H1 (cell line): ENCODE measurements at regions not wholly inside any gene's neighbourhood (a gene's known extent, or its start where the extent isn't known, plus 50 kb on each side); places are given as distances from the start of the nearest gene placed in this dataset.

Experiments
- CTCF ChIA-PET: fragments of 300-600 bp; sonication (Branson Sonifier 250); formaldehyde crosslinking; loops from one replicate; lab custom pipeline; 2021; ENCODE audit not compliant: partially characterized antibody; lab: Charles Lee
- POLR2A ChIA-PET: fragments of 300-600 bp; sonication (Branson Sonifier 250); formaldehyde crosslinking; loops from one replicate; lab custom pipeline; 2021; ENCODE audit warnings: inconsistent platforms; ENCODE audit not compliant: partially characterized antibody; lab: Charles Lee
- DNase-seq, 2 experiments: peaks; one replicate each; pipeline versions ENCODE4 v3.0.0 to v3.0.0-alpha.2; 2010 to 2022; ENCODE audit warnings: low spot score in 2 of 2, low read depth in 1 of 2, mixed read lengths in 1 of 2
- FAIRE-seq: peaks from 2 replicates; lab custom pipeline; 2011; peaks lifted over from hg19 to GRCh38; lab: Jason Lieb, UNC
- H2AFZ ChIP-seq: 2 replicates; pipeline ENCODE4 v1.8.1; 2012; ENCODE audit warnings: low read length, inconsistent platforms
- H2AK5ac ChIP-seq: 2 replicates; pipeline ENCODE4 v1.6.1; 2013; ENCODE audit warnings: low read depth, low read length
- H2BK120ac ChIP-seq: replicated peaks from 2 replicates; pipeline ENCODE3; 2013; ENCODE audit warnings: low read depth, low read length, inconsistent platforms
- H2BK12ac ChIP-seq: 2 replicates; pipeline ENCODE4 v1.6.1; 2013; ENCODE audit warnings: low read depth, low read length
- H2BK15ac ChIP-seq: 2 replicates; pipeline ENCODE4 v1.6.1; 2013; ENCODE audit warnings: low read length
- H2BK20ac ChIP-seq: 2 replicates; pipeline ENCODE4 v1.6.1; 2013; ENCODE audit warnings: low read length
- H2BK5ac ChIP-seq: 2 replicates; pipeline ENCODE4 v1.6.1; 2013; ENCODE audit warnings: low read depth, low read length
- H3K14ac ChIP-seq: 2 replicates; pipeline ENCODE4 v1.6.1; 2013; ENCODE audit warnings: inconsistent platforms; ENCODE audit not compliant: insufficient read length
- H3K18ac ChIP-seq: 2 replicates; pipeline ENCODE4 v1.6.1; 2013; ENCODE audit warnings: low read length; ENCODE audit errors: extremely low read depth
- H3K23ac ChIP-seq: 2 replicates; pipeline ENCODE4 v1.6.1; 2013; ENCODE audit warnings: inconsistent platforms; ENCODE audit not compliant: insufficient read length
- H3K23me2 ChIP-seq: 2 replicates; pipeline ENCODE4 v1.6.1; 2013; ENCODE audit warnings: low read depth, low read length
- H3K27ac ChIP-seq: 2 replicates; pipeline ENCODE4 v1.6.1; 2011; ENCODE audit warnings: low read depth, low read length, inconsistent platforms
- H3K27me3 ChIP-seq, 4 experiments: replicated peaks in 1 of 4; 1 replicate in 1 of 4; 2 replicates in 3 of 4; pipeline versions ENCODE4 v1.6.1 to v1.8.1; 2011 to 2013; ENCODE audit warnings: low read length in 3 of 4, mild to moderate bottlenecking in 3 of 4, inconsistent platforms in 2 of 4, mixed read lengths in 2 of 4, moderate library complexity in 1 of 4; ENCODE audit not compliant: control insufficient read depth in 3 of 4, insufficient read depth in 3 of 4; ENCODE audit errors: extremely low read depth in 1 of 4
- H3K36me3 ChIP-seq, 4 experiments: 2 replicates each; pipeline versions ENCODE4 v1.6.1 to v1.8.1; 2011 to 2013; ENCODE audit warnings: mild to moderate bottlenecking in 4 of 4, low read length in 3 of 4, moderate library complexity in 2 of 4, control low read depth in 1 of 4, inconsistent platforms in 1 of 4; ENCODE audit not compliant: insufficient read depth in 4 of 4, control insufficient read depth in 2 of 4
- H3K4ac ChIP-seq: replicated peaks from 2 replicates; pipeline ENCODE3; 2013; ENCODE audit warnings: low read length, low read depth, mixed read lengths, inconsistent platforms; ENCODE audit not compliant: insufficient read length
- H3K4me1 ChIP-seq, 4 experiments: replicated peaks in 1 of 4; 1 replicate in 1 of 4; 2 replicates in 3 of 4; pipeline versions ENCODE4 v1.6.1 to v1.8.1; 2011 to 2013; ENCODE audit warnings: low read length in 3 of 4, inconsistent platforms in 2 of 4, mixed read lengths in 1 of 4; ENCODE audit not compliant: insufficient read depth in 4 of 4, control insufficient read depth in 3 of 4
- H3K4me2 ChIP-seq, 2 experiments: 2 replicates each; pipeline versions ENCODE4 v1.6.1 to v1.8.1; 2011 to 2013; ENCODE audit warnings: low read depth in 2 of 2, low read length in 2 of 2, control low read depth in 1 of 2, inconsistent platforms in 1 of 2, mild to moderate bottlenecking in 1 of 2; ENCODE audit not compliant: insufficient read depth in 1 of 2
- H3K4me3 ChIP-seq, 4 experiments: fragments of 200-600, 300-600 bp in 1 of 4; sonication (generic), shearing (Covaris generic), sonication (Bioruptor Twin) in 1 of 4; 2 replicates each; pipeline versions ENCODE4 v1.5.1 to v1.8.1; 2011 to 2016; ENCODE audit warnings: low read length in 4 of 4, low read depth in 3 of 4, control low read depth in 2 of 4, inconsistent platforms in 2 of 4, mild to moderate bottlenecking in 2 of 4, mixed read lengths in 1 of 4, moderate library complexity in 1 of 4; ENCODE audit not compliant: insufficient read depth in 2 of 4; ENCODE audit errors: extremely low read depth in 1 of 4
- H3K56ac ChIP-seq: replicated peaks from 2 replicates; pipeline ENCODE3; 2013; ENCODE audit warnings: low read depth, mild to moderate bottlenecking, mixed read lengths, low read length, inconsistent platforms; ENCODE audit not compliant: insufficient read length
- H3K79me1 ChIP-seq: 2 replicates; pipeline ENCODE4 v1.6.1; 2013; ENCODE audit warnings: low read depth, low read length, control low read depth
- H3K79me2 ChIP-seq, 2 experiments: 2 replicates each; pipeline versions ENCODE4 v1.6.1 to v1.8.1; 2012 to 2013; ENCODE audit warnings: low read length in 2 of 2, mild to moderate bottlenecking in 2 of 2, inconsistent platforms in 1 of 2; ENCODE audit not compliant: insufficient read depth in 2 of 2, control insufficient read depth in 1 of 2
- H3K9ac ChIP-seq, 4 experiments: replicated peaks in 1 of 4; 1 replicate in 1 of 4; 2 replicates in 3 of 4; pipeline versions ENCODE4 v1.6.1 to v1.8.1; 2011 to 2013; ENCODE audit warnings: low read depth in 3 of 4, low read length in 3 of 4, control low read depth in 2 of 4, mild to moderate bottlenecking in 2 of 4, moderate library complexity in 2 of 4, inconsistent platforms in 1 of 4; ENCODE audit errors: extremely low read depth in 1 of 4
- H3K9me3 ChIP-seq, 2 experiments: 2 replicates each; pipeline versions ENCODE4 v1.6.1 to v1.8.1; 2012 to 2013; ENCODE audit warnings: mild to moderate bottlenecking in 2 of 2, moderate library complexity in 2 of 2, control low read depth in 1 of 2, inconsistent platforms in 1 of 2, low read depth in 1 of 2, low read length in 1 of 2, mixed read lengths in 1 of 2; ENCODE audit not compliant: insufficient read depth in 2 of 2
- H4K20me1 ChIP-seq, 2 experiments: replicated peaks in 1 of 2; 2 replicates each; pipeline versions ENCODE3 to v1.8.1; 2011 to 2013; ENCODE audit warnings: inconsistent platforms in 2 of 2, low read length in 2 of 2, mild to moderate bottlenecking in 1 of 2; ENCODE audit not compliant: insufficient read depth in 2 of 2, control insufficient read depth in 1 of 2
- H4K5ac ChIP-seq: 2 replicates; pipeline ENCODE4 v1.6.1; 2013; ENCODE audit warnings: low read length, low read depth, mixed read lengths, inconsistent platforms; ENCODE audit not compliant: insufficient read length
- H4K8ac ChIP-seq: 2 replicates; pipeline ENCODE4 v1.8.0; 2013; ENCODE audit warnings: mild to moderate bottlenecking, moderate library complexity, low read length, inconsistent platforms; ENCODE audit not compliant: insufficient read depth; ENCODE audit errors: extremely low read depth
- H4K91ac ChIP-seq: replicated peaks from 2 replicates; pipeline ENCODE3; 2013; ENCODE audit warnings: low read length, mixed read lengths, inconsistent platforms; ENCODE audit not compliant: insufficient read length
- PHF8 ChIP-seq: fragments of 200-600 bp; sonication (generic); conservative IDR thresholded peaks from 2 replicates; pipeline ENCODE4 v1.7.1; 2012; ENCODE audit warnings: low read depth, mild to moderate bottlenecking, inconsistent platforms, low read length, moderate library complexity
- WGBS, 2 experiments: shearing (Covaris generic) in 1 of 2; methylation state at CpG; one replicate each; pipeline versions ENCODE4 v1.1.6 to v1.1.7; 2013 to 2015; ENCODE audit warnings: low lambda C conversion rate in 2 of 2, mixed read lengths in 2 of 2, inconsistent platforms in 1 of 2, low coverage in 1 of 2, missing lambda C conversion rate in 1 of 2; ENCODE audit not compliant: insufficient replicate concordance in 2 of 2, insufficient coverage in 1 of 2, insufficient read length in 1 of 2; ENCODE audit errors: extremely low coverage in 1 of 2, missing lambda C conversion rate in 1 of 2; 5-methylcytosine and 5-hydroxymethylcytosine counted together

DNA sequence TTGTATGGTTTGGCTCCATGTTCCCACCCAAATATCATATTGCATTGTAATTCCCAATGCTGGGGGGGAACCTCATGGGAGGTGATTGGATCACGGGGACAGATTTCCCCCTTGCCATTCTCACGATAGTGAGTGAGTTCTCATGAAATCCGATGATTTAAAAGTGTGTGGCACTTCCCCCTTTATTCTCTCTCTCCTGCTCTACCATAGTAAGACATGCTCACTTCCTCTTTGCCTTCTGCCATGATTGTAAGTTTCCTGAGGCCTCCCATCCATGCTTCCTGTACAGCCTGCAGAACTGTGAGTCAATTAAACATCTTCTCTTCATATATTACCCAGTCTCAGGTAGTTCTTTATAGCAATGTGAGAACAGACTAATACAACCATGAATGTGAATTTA is 211.6 kb upstream of the NR5A2 start:
- Histone ChIP-seq H2BK15ac (no peak overlapping the region), H2BK120ac (no peak overlapping the region), H3K79me2 (no peaks in the 10 kb centered on the region), H3K27ac (no peak overlapping the region), H4K91ac (no peak overlapping the region), H4K8ac (no peak overlapping the region), H2AK5ac (no peak overlapping the region), H3K79me1 (no peaks in the 10 kb centered on the region), H3K23me2 (no peaks in the 10 kb centered on the region), H3K9me3 (no peaks in the 10 kb centered on the region), H3K4ac (no peak overlapping the region), H3K4me1 (no peaks in the 10 kb centered on the region), H3K4me2 (no peak overlapping the region), H3K9ac (no peak overlapping the region), H3K27me3 (peaks cover 0 to 1% (median 0%) of the 10 kb centered on the region in 4 experiments; a peak in 1 of 7 replicates), H4K20me1 (no peaks in the 10 kb centered on the region), H2BK12ac (no peak overlapping the region), H3K56ac (no peak overlapping the region), H2BK5ac (no peak overlapping the region), H2AFZ (no peak overlapping the region), H3K18ac (no peak overlapping the region), H3K23ac (no peak overlapping the region), H4K5ac (no peak overlapping the region), H2BK20ac (no peak overlapping the region), H3K36me3 (no peaks in the 10 kb centered on the region), H3K4me3 (no peak overlapping the region), H3K14ac (no peak overlapping the region)
- FAIRE-seq (no peak), DNase-seq (no peak)
- TF ChIP-seq PHF8 = no peak
- WGBS, 2 experiments = 80% methylated on average over 3 of the region's 3 CpGs; no CpG with 5 or more reads in 1 of the 2 experiments
- CTCF ChIA-PET = no interaction called here
- POLR2A ChIA-PET = no interaction called here
